ENCODE measurements at regions not wholly inside any gene's neighbourhood (a gene's known extent, or its start where the extent isn't known, plus 50 kb on each side); places are given as distances from the start of the nearest gene placed in this dataset.

DNA sequence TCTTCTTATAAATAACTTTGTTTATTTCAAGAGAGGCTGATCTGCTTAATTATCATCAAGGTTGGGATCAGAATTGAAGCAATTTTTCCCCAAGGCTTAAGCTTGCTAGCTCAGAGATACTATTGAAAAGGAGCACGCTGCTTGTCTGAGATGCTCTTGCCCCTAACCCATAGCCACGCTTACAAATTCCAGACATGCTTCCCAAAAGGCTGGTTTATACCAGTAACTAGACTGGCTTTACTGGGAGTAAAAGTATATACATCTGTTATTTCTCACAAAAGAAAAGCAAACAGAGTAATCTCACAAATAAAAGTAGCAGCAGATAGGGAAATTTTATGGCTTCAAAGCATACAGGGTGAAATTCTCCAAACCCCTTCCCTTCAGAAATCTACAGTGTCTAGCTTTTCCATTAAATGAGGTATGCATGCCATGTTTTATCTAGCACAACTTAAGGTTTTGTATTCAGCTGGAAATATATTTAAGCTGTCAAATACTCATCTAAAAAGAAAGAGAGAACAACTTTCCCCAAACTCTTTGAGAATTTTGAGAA, 163.2 kb upstream of the TRPC7 start:
- TF ChIP-seq CTBP1 (IDR thresholded peaks at IDR 0.05; ENCODE audit: borderline replicate concordance) (no peak), SUZ12 (IDR thresholded peaks at IDR 0.05) (no peak)
- POLR2A ChIA-PET, result no interaction called here
- DNase-seq (ENCODE audit: extremely low spot score), result no peak
- CTCF ChIA-PET, result no interaction called here

DNA sequence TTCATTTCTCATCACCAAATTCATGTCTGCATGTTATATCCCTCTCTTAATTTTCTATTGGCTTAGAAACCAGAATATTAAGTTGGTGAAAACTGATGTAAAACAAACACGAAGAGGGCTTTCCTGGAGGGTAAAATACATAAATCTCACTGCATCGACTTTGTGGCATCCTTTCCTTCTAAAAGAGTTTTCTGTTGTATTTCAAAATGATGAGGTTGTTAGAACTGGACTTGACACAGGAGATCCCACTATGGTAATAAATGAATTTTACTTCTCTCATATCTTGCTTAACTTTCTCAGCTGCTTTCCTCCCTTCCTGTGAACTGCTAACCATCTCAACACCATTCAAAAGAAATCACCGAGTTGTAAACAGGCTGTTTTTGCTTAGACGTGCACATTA, 162.0 kb upstream of the TRPC7 start:
- CTCF ChIA-PET, result no interaction called here
- DNase-seq (ENCODE audit: extremely low spot score), result no peak
- POLR2A ChIA-PET, result no interaction called here
- TF ChIP-seq FOXM1 (IDR thresholded peaks at IDR 0.05; ENCODE audit: borderline replicate concordance) (no peak), ZNF384 (IDR thresholded peaks at IDR 0.05) (no peak), FOXK2 (IDR thresholded peaks at IDR 0.05) (no peak), LEF1 (IDR thresholded peaks at IDR 0.05; ENCODE audit: borderline replicate concordance) (no peak), NFRKB (IDR thresholded peaks at IDR 0.05) (no peak), HDGF (IDR thresholded peaks at IDR 0.05; ENCODE audit: borderline replicate concordance) (no peak), L3MBTL2 (conservative IDR thresholded peaks at IDR 0.05) (no peak), SP1 (IDR thresholded peaks at IDR 0.05) (no peak), CTBP1 (IDR thresholded peaks at IDR 0.05; ENCODE audit: borderline replicate concordance) (no peak)

DNA sequence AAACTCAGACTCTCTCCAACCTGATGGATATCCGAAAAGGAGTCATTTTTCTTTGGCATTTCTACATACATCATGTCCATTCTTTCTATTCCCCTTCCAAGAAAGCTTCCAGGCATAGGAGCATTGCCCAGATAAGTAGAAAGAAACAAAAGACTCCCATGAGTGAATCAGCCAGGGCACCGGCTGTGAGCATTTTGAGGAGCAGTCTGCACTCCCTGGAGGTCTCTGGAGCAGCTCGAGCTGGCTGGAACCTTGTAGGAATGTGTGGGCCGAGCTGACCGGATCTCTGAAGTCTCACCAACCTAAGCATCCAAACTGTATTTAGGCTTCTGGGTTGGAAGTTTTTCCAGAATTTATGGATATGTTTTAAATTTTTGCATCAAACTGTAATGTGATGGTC, 161.4 kb upstream of the TRPC7 start:
- ChIA-PET POLR2A (no interaction called here), CTCF (no interaction called here)
- DNase-seq (ENCODE audit: extremely low spot score), result no peak
- no peak for TF ChIP-seq TARDBP (IDR thresholded peaks at IDR 0.05)
- no peak for TF ChIP-seq SUZ12 (IDR thresholded peaks at IDR 0.05)
- TF ChIP-seq NFRKB (IDR thresholded peaks at IDR 0.05), result no peak
- no peak for TF ChIP-seq ELF4 (IDR thresholded peaks at IDR 0.05)
- no peak for TF ChIP-seq FOXA1 (IDR thresholded peaks at IDR 0.05)
- TF ChIP-seq HDGF (IDR thresholded peaks at IDR 0.05; ENCODE audit: borderline replicate concordance), result no peak
- TF ChIP-seq ARNT (IDR thresholded peaks at IDR 0.05), result no peak
- TF ChIP-seq BHLHE40 (IDR thresholded peaks at IDR 0.05; ENCODE audit: borderline replicate concordance), result no peak
- no peak for TF ChIP-seq L3MBTL2 (conservative IDR thresholded peaks at IDR 0.05)
- TF ChIP-seq CTBP1 (IDR thresholded peaks at IDR 0.05; ENCODE audit: borderline replicate concordance), result no peak
- no peak for TF ChIP-seq LEF1 (IDR thresholded peaks at IDR 0.05; ENCODE audit: borderline replicate concordance)
- no peak for TF ChIP-seq SP1 (IDR thresholded peaks at IDR 0.05)
- no peak for TF ChIP-seq FOXK2 (IDR thresholded peaks at IDR 0.05)
- TF ChIP-seq FOXM1 (IDR thresholded peaks at IDR 0.05; ENCODE audit: borderline replicate concordance), result no peak
- TF ChIP-seq, protein P1, sequence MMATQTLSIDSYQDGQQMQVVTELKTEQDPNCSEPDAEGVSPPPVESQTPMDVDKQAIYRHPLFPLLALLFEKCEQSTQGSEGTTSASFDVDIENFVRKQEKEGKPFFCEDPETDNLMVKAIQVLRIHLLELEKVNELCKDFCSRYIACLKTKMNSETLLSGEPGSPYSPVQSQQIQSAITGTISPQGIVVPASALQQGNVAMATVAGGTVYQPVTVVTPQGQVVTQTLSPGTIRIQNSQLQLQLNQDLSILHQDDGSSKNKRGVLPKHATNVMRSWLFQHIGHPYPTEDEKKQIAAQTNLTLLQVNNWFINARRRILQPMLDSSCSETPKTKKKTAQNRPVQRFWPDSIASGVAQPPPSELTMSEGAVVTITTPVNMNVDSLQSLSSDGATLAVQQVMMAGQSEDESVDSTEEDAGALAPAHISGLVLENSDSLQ (IDR thresholded peaks at IDR 0.05), result no peak
- TF ChIP-seq ZNF384 (IDR thresholded peaks at IDR 0.05), result no peak

DNA sequence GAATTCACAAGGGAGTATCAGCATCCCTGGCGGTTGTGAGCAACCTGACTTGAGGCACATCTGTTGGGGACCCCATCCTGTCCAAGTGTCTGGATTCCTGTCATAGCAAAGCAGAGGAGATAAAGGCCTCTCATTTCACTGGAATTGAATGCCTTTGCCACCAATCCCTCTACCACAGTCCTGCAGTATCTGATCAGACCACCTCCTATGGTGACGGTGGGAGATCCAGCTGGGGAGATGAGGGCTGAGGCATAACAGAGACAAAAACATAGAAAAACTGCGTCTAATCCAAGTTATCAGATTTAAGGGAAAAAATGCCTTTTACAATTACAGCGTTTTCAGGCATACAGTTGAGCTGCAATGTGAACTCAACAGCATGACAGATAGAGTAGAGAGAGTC, 160.7 kb upstream of the TRPC7 start:
- POLR2A ChIA-PET, result no interaction called here
- CTCF ChIA-PET, result no interaction called here
- TF ChIP-seq BHLHE40 (IDR thresholded peaks at IDR 0.05; ENCODE audit: borderline replicate concordance) (no peak), TARDBP (IDR thresholded peaks at IDR 0.05) (no peak), SP1 (IDR thresholded peaks at IDR 0.05) (no peak), SUZ12 (IDR thresholded peaks at IDR 0.05) (no peak), NFRKB (IDR thresholded peaks at IDR 0.05) (no peak), ARNT (IDR thresholded peaks at IDR 0.05) (no peak), CTBP1 (IDR thresholded peaks at IDR 0.05; ENCODE audit: borderline replicate concordance) (no peak), FOXM1 (IDR thresholded peaks at IDR 0.05; ENCODE audit: borderline replicate concordance) (no peak), ZNF384 (IDR thresholded peaks at IDR 0.05) (no peak), L3MBTL2 (conservative IDR thresholded peaks at IDR 0.05) (no peak)
- DNase-seq (ENCODE audit: extremely low spot score), result no peak

DNA sequence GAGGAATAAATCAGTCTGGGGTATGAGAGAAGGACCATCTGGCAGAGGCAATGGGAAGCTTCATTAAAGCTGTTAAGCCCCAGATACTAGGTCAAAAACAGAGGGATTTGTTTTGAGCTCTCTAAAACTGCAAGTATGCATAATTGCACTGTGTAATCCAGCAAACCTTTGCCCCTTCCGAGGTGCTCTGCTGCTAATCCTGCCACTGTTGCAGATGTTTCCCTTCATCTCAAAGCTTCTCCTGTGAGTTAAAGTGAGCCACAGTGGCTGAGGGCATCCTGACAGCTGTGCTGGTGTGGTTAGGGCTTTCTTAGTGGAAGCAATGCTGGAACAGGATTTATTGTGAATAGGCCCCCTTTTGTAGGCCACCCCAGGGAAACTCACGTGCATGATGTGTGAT, 160.3 kb upstream of the TRPC7 start:
- ChIA-PET CTCF (no interaction called here), POLR2A (no interaction called here)
- DNase-seq (ENCODE audit: extremely low spot score), result no peak
- no peak for TF ChIP-seq LEF1 (IDR thresholded peaks at IDR 0.05; ENCODE audit: borderline replicate concordance)
- TF ChIP-seq FOXA1 (IDR thresholded peaks at IDR 0.05), result no peak
- TF ChIP-seq, protein P1 (IDR thresholded peaks at IDR 0.05), result no peak
- no peak for TF ChIP-seq FOXK2 (IDR thresholded peaks at IDR 0.05)
- TF ChIP-seq HDGF (IDR thresholded peaks at IDR 0.05; ENCODE audit: borderline replicate concordance), result no peak
- TF ChIP-seq ARNT (IDR thresholded peaks at IDR 0.05), result no peak
- no peak for TF ChIP-seq L3MBTL2 (conservative IDR thresholded peaks at IDR 0.05)

DNA sequence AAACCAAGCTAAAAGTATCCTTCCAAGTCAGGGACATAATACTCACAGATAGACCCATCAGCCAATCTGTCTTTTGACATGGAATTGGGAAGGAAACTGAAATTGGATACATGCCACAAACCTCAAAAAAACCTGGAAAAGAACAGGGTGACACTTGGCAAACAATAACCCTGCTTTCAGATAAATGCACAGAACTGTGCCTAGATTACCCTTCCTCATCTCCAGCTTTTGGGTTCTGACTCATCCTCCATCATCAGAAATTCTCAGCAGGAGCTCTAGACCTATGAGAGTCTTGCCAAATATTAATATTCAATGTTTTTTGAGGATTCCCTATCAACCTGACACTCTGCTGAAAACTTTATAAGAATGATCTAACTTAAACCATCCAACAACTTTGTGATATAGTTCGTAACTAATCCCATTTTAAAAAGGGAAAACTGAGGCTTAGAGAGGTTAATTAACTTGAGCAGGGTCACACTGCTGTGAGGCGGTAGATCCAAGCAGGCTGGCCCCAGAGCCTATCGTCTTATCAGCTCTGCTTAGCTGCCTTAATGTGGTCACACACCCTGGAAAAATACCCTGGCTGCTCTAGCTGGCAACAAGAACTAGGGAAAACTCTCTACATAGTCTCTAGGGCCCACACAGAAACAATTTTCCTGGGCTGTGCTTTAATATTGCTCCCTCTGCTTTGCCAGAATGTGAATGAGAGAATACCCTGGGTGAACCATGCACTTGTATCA, 157.0 kb upstream of the TRPC7 start:
- CTCF ChIA-PET, result no interaction called here
- no peak for DNase-seq (ENCODE audit: extremely low spot score)
- TF ChIP-seq CTBP1 (IDR thresholded peaks at IDR 0.05; ENCODE audit: borderline replicate concordance) (no peak), SUZ12 (IDR thresholded peaks at IDR 0.05) (no peak), ZNF384 (IDR thresholded peaks at IDR 0.05) (no peak), BHLHE40 (IDR thresholded peaks at IDR 0.05; ENCODE audit: borderline replicate concordance) (no peak), TARDBP (IDR thresholded peaks at IDR 0.05) (no peak), ELF4 (IDR thresholded peaks at IDR 0.05) (no peak), LEF1 (IDR thresholded peaks at IDR 0.05; ENCODE audit: borderline replicate concordance) (no peak), ARNT (IDR thresholded peaks at IDR 0.05) (no peak), SP1 (IDR thresholded peaks at IDR 0.05) (no peak), HDGF (IDR thresholded peaks at IDR 0.05; ENCODE audit: borderline replicate concordance) (no peak), FOXK2 (IDR thresholded peaks at IDR 0.05) (no peak)
- POLR2A ChIA-PET, result no interaction called here

DNA sequence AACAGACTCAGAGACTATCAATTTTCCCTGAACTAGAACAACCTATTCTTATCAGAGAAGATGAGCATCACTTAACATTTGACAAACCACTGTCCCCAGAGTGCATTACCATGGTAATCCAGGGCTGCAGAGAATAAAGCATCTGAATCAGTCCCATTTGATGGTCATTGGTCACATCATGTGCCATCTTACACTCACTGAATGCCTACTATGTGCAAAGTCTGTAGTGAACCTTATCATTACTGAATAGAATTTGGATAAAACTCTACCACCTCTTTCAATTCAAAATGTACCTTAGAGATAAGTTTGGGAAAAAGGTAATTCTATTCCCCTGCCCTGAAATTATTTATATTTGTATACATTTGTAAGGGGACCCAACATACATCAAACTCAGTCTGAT, 156.4 kb upstream of the TRPC7 start:
- CTCF ChIA-PET, result no interaction called here
- TF ChIP-seq SUZ12 (IDR thresholded peaks at IDR 0.05) (no peak), BHLHE40 (IDR thresholded peaks at IDR 0.05; ENCODE audit: borderline replicate concordance) (no peak), HDGF (IDR thresholded peaks at IDR 0.05; ENCODE audit: borderline replicate concordance) (no peak)
- POLR2A ChIA-PET, result no interaction called here
- DNase-seq (ENCODE audit: extremely low spot score), result no peak
